ENCODE measurements at regions not wholly inside any gene's neighbourhood (a gene's known extent, or its start where the extent isn't known, plus 50 kb on each side); places are given as distances from the start of the nearest gene placed in this dataset.

DNA sequence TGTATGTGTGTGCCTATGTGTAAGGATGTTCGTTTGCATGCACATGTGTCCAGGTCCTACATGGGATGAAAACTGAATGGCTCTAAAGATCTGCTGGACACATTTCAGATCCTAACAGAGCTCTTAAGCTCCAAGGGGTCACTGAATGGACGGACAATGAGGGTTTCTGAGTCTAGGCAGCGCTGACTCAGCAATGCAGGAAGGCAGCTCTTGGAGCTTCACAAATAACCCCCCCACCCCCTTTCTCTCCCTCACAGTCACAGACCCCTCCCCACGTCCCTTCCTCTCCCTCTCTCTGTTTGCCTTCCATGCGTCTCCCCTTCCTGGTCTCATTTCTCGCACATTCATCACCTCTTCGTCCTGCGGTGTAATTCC is 369.8 kb downstream of the PREX1 start:
- H3K27me3 Mint-ChIP-seq (ENCODE audit: insufficient read depth), result peaks cover 15% of the 10 kb centered on the region
- no peak for DNase-seq
- 95 to 96% methylated on average over 7 to 8 of the region's 8 CpGs for WGBS, 2 experiments (ENCODE audit: insufficient coverage in 1 of 2, insufficient read length in 1 of 2)

DNA sequence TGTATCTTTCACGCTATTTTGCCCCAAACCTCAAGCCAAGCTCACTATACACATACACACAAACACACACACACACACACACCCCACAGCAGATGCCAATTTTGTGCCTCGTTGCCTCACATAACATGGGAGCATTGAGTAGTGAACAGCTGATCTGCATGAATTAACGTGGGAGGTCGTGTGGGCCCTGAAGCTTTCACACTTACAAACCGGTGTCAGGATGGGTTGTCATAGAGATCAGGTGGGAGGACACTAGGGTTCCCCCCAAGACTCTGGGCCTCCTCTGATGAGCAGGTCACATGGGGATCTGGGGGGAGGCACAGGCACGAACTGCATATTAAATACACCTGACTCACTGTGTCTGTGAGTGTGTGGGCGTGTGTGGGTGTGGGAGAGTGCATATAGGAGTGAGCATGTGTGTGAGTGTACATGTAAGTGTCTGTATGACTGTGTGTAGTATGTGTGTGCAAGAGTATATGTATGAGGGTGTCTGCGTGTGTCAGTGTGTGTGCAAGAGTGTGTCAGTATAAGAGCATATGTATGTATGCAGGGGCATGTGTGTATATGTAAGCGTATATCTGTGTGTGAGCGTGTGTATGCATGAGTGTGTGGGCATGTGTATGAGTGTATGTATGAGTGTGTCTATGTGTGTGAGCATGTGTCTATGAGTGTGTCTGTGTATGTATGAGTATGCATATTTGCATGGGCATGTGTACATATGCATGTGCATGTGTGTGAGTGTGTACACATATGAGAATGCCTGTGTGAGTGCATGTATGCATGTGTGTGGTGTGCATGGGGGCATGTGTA is 370.4 kb downstream of the PREX1 start:
- 84 to 88% methylated on average over 5 to 10 of the region's 10 CpGs for WGBS, 2 experiments (ENCODE audit: insufficient coverage in 1 of 2, insufficient read length in 1 of 2)
- no peaks in the 10 kb centered on the region for H3K36me3 Mint-ChIP-seq (ENCODE audit: low read depth)
- Histone ChIP-seq H3K27me3 (ENCODE audit: control insufficient read depth, insufficient read depth, low read length, poor library complexity, severe bottlenecking) (no peaks in the 10 kb centered on the region), H3K9ac (ENCODE audit: extremely low read depth, low read length, poor library complexity, severe bottlenecking) (no peak overlapping the region), H3K4me1 (ENCODE audit: control insufficient read depth, insufficient read depth, low read length) (peaks cover 15% of the 10 kb centered on the region), H3K27ac (ENCODE audit: low read depth, low read length) (no peak overlapping the region), H3K36me3 (ENCODE audit: control insufficient read depth, insufficient read depth, low read length) (no peaks in the 10 kb centered on the region), H3K4me3 (ENCODE audit: low read length) (no peak overlapping the region), H3K9me3 (ENCODE audit: control insufficient read depth, low read length) (no peaks in the 10 kb centered on the region)
- peaks cover 13% of the 10 kb centered on the region for H3K27me3 Mint-ChIP-seq (ENCODE audit: insufficient read depth)
- H3K4me3 Mint-ChIP-seq, result no peak overlapping the region
- peaks cover 43% of the 10 kb centered on the region for H3K4me1 Mint-ChIP-seq
- no peak overlapping the region for H3K27ac Mint-ChIP-seq
- no peak for DNase-seq
- no peaks in the 10 kb centered on the region for H3K9me3 Mint-ChIP-seq
- TF ChIP-seq, protein P1, sequence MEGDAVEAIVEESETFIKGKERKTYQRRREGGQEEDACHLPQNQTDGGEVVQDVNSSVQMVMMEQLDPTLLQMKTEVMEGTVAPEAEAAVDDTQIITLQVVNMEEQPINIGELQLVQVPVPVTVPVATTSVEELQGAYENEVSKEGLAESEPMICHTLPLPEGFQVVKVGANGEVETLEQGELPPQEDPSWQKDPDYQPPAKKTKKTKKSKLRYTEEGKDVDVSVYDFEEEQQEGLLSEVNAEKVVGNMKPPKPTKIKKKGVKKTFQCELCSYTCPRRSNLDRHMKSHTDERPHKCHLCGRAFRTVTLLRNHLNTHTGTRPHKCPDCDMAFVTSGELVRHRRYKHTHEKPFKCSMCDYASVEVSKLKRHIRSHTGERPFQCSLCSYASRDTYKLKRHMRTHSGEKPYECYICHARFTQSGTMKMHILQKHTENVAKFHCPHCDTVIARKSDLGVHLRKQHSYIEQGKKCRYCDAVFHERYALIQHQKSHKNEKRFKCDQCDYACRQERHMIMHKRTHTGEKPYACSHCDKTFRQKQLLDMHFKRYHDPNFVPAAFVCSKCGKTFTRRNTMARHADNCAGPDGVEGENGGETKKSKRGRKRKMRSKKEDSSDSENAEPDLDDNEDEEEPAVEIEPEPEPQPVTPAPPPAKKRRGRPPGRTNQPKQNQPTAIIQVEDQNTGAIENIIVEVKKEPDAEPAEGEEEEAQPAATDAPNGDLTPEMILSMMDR (conservative IDR thresholded peaks at IDR 0.05), result no peak

More for the DNA sequence above, 369.8 kb downstream of the PREX1 start:
- Histone ChIP-seq H3K27me3 (ENCODE audit: control insufficient read depth, insufficient read depth, low read length, poor library complexity, severe bottlenecking) (no peaks in the 10 kb centered on the region), H3K4me3 (ENCODE audit: low read length) (no peak overlapping the region), H3K9me3 (ENCODE audit: control insufficient read depth, low read length) (no peaks in the 10 kb centered on the region), H3K36me3 (ENCODE audit: control insufficient read depth, insufficient read depth, low read length) (no peaks in the 10 kb centered on the region), H3K9ac (ENCODE audit: extremely low read depth, low read length, poor library complexity, severe bottlenecking) (no peak overlapping the region), H3K27ac (ENCODE audit: low read depth, low read length) (no peak overlapping the region), H3K4me1 (ENCODE audit: control insufficient read depth, insufficient read depth, low read length) (peaks cover 15% of the 10 kb centered on the region)
- Mint-ChIP-seq H3K9me3 (no peaks in the 10 kb centered on the region), H3K27ac (no peak overlapping the region), H3K4me1 (peaks cover 44% of the 10 kb centered on the region), H3K36me3 (ENCODE audit: low read depth) (no peaks in the 10 kb centered on the region), H3K4me3 (no peak overlapping the region)
- TF ChIP-seq, protein P1 (conservative IDR thresholded peaks at IDR 0.05), result no peak

DNA sequence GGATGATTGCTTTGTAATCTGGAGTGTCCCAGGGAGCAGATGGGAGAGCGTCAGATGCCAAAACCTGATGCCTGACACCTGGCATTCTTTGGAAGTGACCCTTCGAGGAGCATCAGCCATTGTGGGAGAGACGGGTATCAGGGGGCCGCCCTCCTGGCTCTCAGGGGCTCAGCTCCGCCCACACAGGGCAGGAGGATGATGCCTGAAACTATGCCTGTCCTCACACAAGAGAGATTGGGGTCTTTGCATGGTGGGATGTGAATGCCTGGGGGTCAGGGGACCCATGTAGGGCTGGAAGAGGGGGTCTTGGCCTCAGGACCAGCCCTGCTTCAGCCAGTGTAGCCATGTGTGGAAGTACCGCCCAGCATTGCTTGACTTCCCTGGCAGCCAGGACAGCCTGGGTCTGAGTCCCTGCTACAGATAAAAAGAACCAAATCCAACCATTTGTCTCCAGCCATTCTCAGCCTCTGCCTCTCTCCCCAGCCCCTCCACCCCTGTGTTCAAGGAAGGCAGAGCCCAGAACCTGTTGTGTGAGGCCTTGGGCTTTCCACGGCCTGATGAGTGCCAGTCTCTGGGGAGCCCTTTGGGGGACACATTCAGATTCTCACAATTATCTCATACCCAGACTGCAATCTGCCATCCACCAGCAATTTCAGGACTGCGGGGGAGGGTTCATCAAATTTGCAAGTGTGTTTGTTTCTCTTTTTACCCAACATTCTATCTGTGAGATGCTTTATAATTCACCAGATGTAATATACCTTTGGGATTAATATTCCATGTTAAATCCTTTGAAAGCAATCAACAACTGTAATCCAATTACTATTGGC is 371.2 kb downstream of the PREX1 start:
- Mint-ChIP-seq H3K4me1 (peaks cover 43% of the 10 kb centered on the region), H3K4me3 (peak overlapping the region; percentile 9), H3K36me3 (ENCODE audit: low read depth) (no peaks in the 10 kb centered on the region), H3K27ac (peak overlapping the region; percentile 67), H3K27me3 (ENCODE audit: insufficient read depth) (peaks cover 13% of the 10 kb centered on the region), H3K9me3 (no peaks in the 10 kb centered on the region)
- H3K4me3 ChIP-seq (ENCODE audit: low read length), result no peak overlapping the region
- peak overlapping the region; percentile 34 for H3K27ac ChIP-seq (ENCODE audit: low read depth, low read length)
- H3K9me3 ChIP-seq (ENCODE audit: control insufficient read depth, low read length), result no peaks in the 10 kb centered on the region
- DNase-seq, result no peak
- TF ChIP-seq, protein P1 (conservative IDR thresholded peaks at IDR 0.05), result no peak
- H3K4me1 ChIP-seq (ENCODE audit: control insufficient read depth, insufficient read depth, low read length), result peaks cover 15% of the 10 kb centered on the region
- H3K36me3 ChIP-seq (ENCODE audit: control insufficient read depth, insufficient read depth, low read length), result no peaks in the 10 kb centered on the region
- 50 to 56% methylated on average over 3 to 8 of the region's 8 CpGs for WGBS, 2 experiments (ENCODE audit: insufficient coverage in 1 of 2, insufficient read length in 1 of 2)
- no peak overlapping the region for H3K9ac ChIP-seq (ENCODE audit: extremely low read depth, low read length, poor library complexity, severe bottlenecking)
- no peaks in the 10 kb centered on the region for H3K27me3 ChIP-seq (ENCODE audit: control insufficient read depth, insufficient read depth, low read length, poor library complexity, severe bottlenecking)
